ENCODE measurements at regions not wholly inside any gene's neighbourhood (a gene's known extent, or its start where the extent isn't known, plus 50 kb on each side); places are given as distances from the start of the nearest gene placed in this dataset.
"Not testable (repeated sequence)": the region's sequence is repeated elsewhere in the genome, so short reads cannot be mapped to it uniquely, and the experiment has no call there.

GRCh38 chr20:51128198-51128597 is 105.3 kb upstream of the KCNG1 start:
- no peak for TF ChIP-seq CTCF (conservative IDR thresholded peaks at IDR 0.05)
- no peak overlapping the region for H3K27ac ChIP-seq

- no peak overlapping the region for H3K27ac ChIP-seq
- no peak for TF ChIP-seq CTCF (conservative IDR thresholded peaks at IDR 0.05)
Observed at GRCh38 chr20:51127713-51128112, 104.8 kb upstream of the KCNG1 start.

- H3K27ac ChIP-seq = peak overlapping the region; percentile 65
- TF ChIP-seq CTCF (conservative IDR thresholded peaks at IDR 0.05) = no peak
Observed at GRCh38 chr20:51126337-51126736, 103.4 kb upstream of the KCNG1 start.

- H3K27ac ChIP-seq = peak overlapping the region; percentile 65
- TF ChIP-seq CTCF (conservative IDR thresholded peaks at IDR 0.05) = no peak
Observed at GRCh38 chr20:51125780-51126179, 102.9 kb upstream of the KCNG1 start.

- H3K27ac ChIP-seq = peak overlapping the region; percentile 65
- no peak for TF ChIP-seq CTCF (conservative IDR thresholded peaks at IDR 0.05)
Observed at GRCh38 chr20:51125105-51125504, 102.2 kb upstream of the KCNG1 start.

- H3K27ac ChIP-seq = not testable (repeated sequence)
Observed at GRCh38 chr20:51123887-51124286, 101.0 kb upstream of the KCNG1 start.

GRCh38 chr20:51122931-51123658 is 100.2 kb upstream of the KCNG1 start:
- H3K27ac ChIP-seq = no peak overlapping the region
- TF ChIP-seq CTCF (conservative IDR thresholded peaks at IDR 0.05) = no peak

- peak overlapping the region; percentile 0; the same call in 1 of the 2 replicates for H3K27ac ChIP-seq
- no peak for TF ChIP-seq CTCF (conservative IDR thresholded peaks at IDR 0.05)
Observed at GRCh38 chr20:51121901-51122412, 99.0 kb upstream of the KCNG1 start.

Data from VCaP (cell line).